Smooth muscle cell (in vitro differentiated cells): ENCODE measurements at regions not wholly inside any gene's neighbourhood (a gene's known extent, or its start where the extent isn't known, plus 50 kb on each side); places are given as distances from the start of the nearest gene placed in this dataset.

ENCODE experiments used
- DNase-seq: peaks from one replicate; lab custom pipeline; 2025; ENCODE audit not compliant: unreplicated experiment; lab: John Stamatoyannopoulos, UW
- H2AFZ ChIP-seq: fragments of 200-600 bp; sonication (generic); 2 replicates; pipeline ENCODE4 v1.6.0; 2016; ENCODE audit warnings: antibody characterized with exemption, low read depth, mild to moderate bottlenecking
- H3F3A ChIP-seq: fragments of 200-600 bp; sonication (generic); 2 replicates; pipeline ENCODE4 v1.6.0; 2017; ENCODE audit warnings: antibody characterized with exemption, low read depth
- H3K27ac ChIP-seq: fragments of 200-600 bp; sonication (generic); 2 replicates; pipeline ENCODE4 v1.5.1; 2016; ENCODE audit warnings: low read depth, mild to moderate bottlenecking
- H3K27me3 ChIP-seq: fragments of 200-600 bp; sonication (generic); 2 replicates; pipeline ENCODE4 v1.6.1; 2016; ENCODE audit warnings: low read depth, mild to moderate bottlenecking
- H3K36me3 ChIP-seq: fragments of 200-600 bp; sonication (generic); 2 replicates; pipeline ENCODE4 v1.5.1; 2016; ENCODE audit warnings: low read depth
- H3K4me1 ChIP-seq: fragments of 200-600 bp; sonication (generic); 2 replicates; pipeline ENCODE4 v1.5.1; 2016; ENCODE audit warnings: low read depth
- H3K4me2 ChIP-seq: fragments of 200-600 bp; sonication (generic); 2 replicates; pipeline ENCODE4 v1.6.0; 2016; ENCODE audit warnings: mild to moderate bottlenecking
- H3K4me3 ChIP-seq: fragments of 200-600 bp; sonication (generic); 2 replicates; pipeline ENCODE4 v1.5.1; 2016; ENCODE audit warnings: mild to moderate bottlenecking
- H3K79me2 ChIP-seq: fragments of 200-600 bp; sonication (generic); 2 replicates; pipeline ENCODE4 v1.6.0; 2016; ENCODE audit warnings: low read depth, mild to moderate bottlenecking
- H3K9ac ChIP-seq: fragments of 200-600 bp; sonication (generic); 2 replicates; pipeline ENCODE4 v1.6.0; 2016; ENCODE audit warnings: low read depth
- H3K9me3 ChIP-seq: fragments of 200-600 bp; sonication (generic); replicated peaks from 2 replicates; pipeline ENCODE4 v1.5.1; 2016; ENCODE audit warnings: low read depth
- H4K20me1 ChIP-seq: fragments of 200-600 bp; sonication (generic); 2 replicates; pipeline ENCODE4 v1.6.0; 2016; ENCODE audit warnings: low read depth
- WGBS: methylation state at CpG from one replicate; pipeline ENCODE4 v1.1.7; 2016; ENCODE audit warnings: low lambda C conversion rate; 5-methylcytosine and 5-hydroxymethylcytosine counted together
- TF ChIP-seq, protein P1 (sequence below): fragments of 200-600 bp; sonication (generic); IDR thresholded peaks from 2 replicates; pipeline ENCODE4 v1.5.1; 2017; ENCODE audit warnings: borderline replicate concordance, mild to moderate bottlenecking, antibody characterized with exemption; ENCODE audit not compliant: insufficient read depth, poor library complexity, severe bottlenecking

- H3K9me3 ChIP-seq: no peaks in the 10 kb centered on the region
- no peaks in the 10 kb centered on the region for H3K79me2 ChIP-seq
- TF ChIP-seq, protein P1, sequence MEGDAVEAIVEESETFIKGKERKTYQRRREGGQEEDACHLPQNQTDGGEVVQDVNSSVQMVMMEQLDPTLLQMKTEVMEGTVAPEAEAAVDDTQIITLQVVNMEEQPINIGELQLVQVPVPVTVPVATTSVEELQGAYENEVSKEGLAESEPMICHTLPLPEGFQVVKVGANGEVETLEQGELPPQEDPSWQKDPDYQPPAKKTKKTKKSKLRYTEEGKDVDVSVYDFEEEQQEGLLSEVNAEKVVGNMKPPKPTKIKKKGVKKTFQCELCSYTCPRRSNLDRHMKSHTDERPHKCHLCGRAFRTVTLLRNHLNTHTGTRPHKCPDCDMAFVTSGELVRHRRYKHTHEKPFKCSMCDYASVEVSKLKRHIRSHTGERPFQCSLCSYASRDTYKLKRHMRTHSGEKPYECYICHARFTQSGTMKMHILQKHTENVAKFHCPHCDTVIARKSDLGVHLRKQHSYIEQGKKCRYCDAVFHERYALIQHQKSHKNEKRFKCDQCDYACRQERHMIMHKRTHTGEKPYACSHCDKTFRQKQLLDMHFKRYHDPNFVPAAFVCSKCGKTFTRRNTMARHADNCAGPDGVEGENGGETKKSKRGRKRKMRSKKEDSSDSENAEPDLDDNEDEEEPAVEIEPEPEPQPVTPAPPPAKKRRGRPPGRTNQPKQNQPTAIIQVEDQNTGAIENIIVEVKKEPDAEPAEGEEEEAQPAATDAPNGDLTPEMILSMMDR: no peak
- H4K20me1 ChIP-seq: no peaks in the 10 kb centered on the region
- no peaks in the 10 kb centered on the region for H3K27me3 ChIP-seq
- peak overlapping the region; percentile 72 for H3K27ac ChIP-seq
- peak overlapping the region; percentile 46 for H3K4me2 ChIP-seq
- H3F3A ChIP-seq: no peaks in the 10 kb centered on the region
- no peak overlapping the region for H3K9ac ChIP-seq
- H2AFZ ChIP-seq: no peak overlapping the region
- no peak for DNase-seq
- H3K36me3 ChIP-seq: no peaks in the 10 kb centered on the region
- peaks cover 11% of the 10 kb centered on the region for H3K4me1 ChIP-seq
- H3K4me3 ChIP-seq: peak overlapping the region; percentile 0
Measured at GRCh38 chr5:35483191-35483590, 134.5 kb upstream of the SPEF2 start.

DNA sequence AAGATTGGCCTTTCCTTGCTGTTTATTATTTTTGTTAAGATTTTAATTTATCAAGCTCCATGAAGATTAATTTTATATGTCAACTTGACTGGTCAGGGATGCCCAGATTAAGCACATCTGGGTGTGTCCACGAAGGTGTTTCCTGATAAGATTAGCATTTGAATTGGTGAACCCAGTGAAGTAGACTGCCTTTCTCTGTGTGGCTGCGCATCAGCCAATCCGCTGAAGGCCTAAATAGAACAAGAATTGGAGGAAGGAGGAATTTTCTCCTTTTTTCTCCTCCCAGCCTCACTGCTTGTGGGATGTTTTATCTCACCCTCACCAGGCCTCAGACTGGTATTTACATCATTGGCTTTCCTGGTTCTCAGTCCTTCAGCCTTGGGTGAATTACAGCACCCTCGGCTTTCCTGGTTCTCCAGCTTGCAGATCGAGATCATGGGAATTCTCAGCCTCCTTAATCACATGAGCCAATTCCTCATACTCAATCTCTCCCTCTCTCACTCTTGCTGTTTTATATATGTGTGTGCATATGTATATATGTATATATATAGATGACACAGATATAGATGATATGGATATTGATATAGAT lies 135.4 kb upstream of the SPEF2 start:
- no peaks in the 10 kb centered on the region for H4K20me1 ChIP-seq
- no peaks in the 10 kb centered on the region for H3K27me3 ChIP-seq
- H3K4me2 ChIP-seq: peak overlapping the region; percentile 46
- TF ChIP-seq, protein P1: no peak
- H3K9ac ChIP-seq: no peak overlapping the region
- H3K4me3 ChIP-seq: no peak overlapping the region
- H3K4me1 ChIP-seq: peaks cover 11% of the 10 kb centered on the region
- H3F3A ChIP-seq: no peaks in the 10 kb centered on the region
- no peaks in the 10 kb centered on the region for H3K79me2 ChIP-seq
- no peaks in the 10 kb centered on the region for H3K36me3 ChIP-seq
- WGBS: 62% methylated on average over 5 of the region's 5 CpGs
- H3K9me3 ChIP-seq: no peaks in the 10 kb centered on the region
- no peak for DNase-seq
- H2AFZ ChIP-seq: peak overlapping the region; percentile 65
- H3K27ac ChIP-seq: peak overlapping the region; percentile 72

DNA sequence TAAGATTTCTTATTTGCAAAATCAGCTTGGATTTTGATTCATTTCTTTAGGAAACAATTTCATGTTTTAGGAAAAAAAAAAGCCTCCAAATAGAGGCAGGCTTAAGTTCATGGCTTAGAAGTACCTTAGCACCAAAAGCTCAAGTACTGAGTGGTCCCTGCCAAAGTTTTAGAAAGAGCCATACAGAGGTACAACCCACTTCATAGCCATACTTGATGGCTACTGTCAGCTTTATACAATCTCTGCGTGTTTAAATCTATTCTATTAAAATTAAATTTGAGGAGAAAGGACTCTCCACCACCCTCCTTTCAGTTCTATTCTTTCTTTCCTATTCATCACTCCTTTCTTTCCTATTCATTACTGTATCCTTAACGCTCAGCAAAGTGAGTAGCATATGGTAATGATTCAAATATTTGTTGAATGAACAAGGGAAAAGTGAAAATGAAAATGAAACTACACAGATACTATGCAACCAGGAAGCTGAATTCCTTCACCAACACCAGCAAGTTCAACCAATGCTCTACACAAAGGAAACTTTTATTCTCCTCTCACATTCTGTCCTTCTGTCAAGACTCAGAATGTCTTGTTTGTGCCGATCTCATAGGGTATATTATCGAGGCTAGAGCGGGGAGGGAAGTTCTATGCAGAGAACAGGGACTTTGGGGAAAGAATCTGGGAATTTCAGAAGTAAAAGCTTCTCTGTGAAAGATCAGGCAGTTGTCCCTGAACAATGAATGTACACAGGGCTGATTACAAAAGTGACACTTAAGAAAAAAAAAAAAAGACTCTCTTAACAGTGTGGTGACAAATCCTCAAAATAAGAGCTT lies 138.6 kb upstream of the SPEF2 start:
- H3K79me2 ChIP-seq: no peaks in the 10 kb centered on the region
- peak overlapping the region; percentile 58 for H3K9ac ChIP-seq
- H3K4me3 ChIP-seq: peak overlapping the region; percentile 36
- peak overlapping the region; percentile 83 for H3K4me2 ChIP-seq
- H3K9me3 ChIP-seq: no peaks in the 10 kb centered on the region
- DNase-seq: no peak
- no peaks in the 10 kb centered on the region for H3K27me3 ChIP-seq
- H4K20me1 ChIP-seq: no peaks in the 10 kb centered on the region
- H3K4me1 ChIP-seq: peaks cover 11% of the 10 kb centered on the region
- no peaks in the 10 kb centered on the region for H3K36me3 ChIP-seq
- H3F3A ChIP-seq: no peaks in the 10 kb centered on the region
- H3K27ac ChIP-seq: peak overlapping the region; percentile 62
- TF ChIP-seq, protein P1: no peak
- peak overlapping the region; percentile 97 for H2AFZ ChIP-seq
- WGBS: 76% methylated on average over 5 of the region's 5 CpGs

- H2AFZ ChIP-seq: peak overlapping the region; percentile 38
- H3K79me2 ChIP-seq: no peaks in the 10 kb centered on the region
- no peaks in the 10 kb centered on the region for H3K27me3 ChIP-seq
- H3F3A ChIP-seq: no peaks in the 10 kb centered on the region
- no peak overlapping the region for H3K4me2 ChIP-seq
- H3K4me1 ChIP-seq: peaks cover 3% of the 10 kb centered on the region
- no peak overlapping the region for H3K27ac ChIP-seq
- no peak overlapping the region for H3K4me3 ChIP-seq
- H3K9ac ChIP-seq: no peak overlapping the region
- no peaks in the 10 kb centered on the region for H3K9me3 ChIP-seq
- H4K20me1 ChIP-seq: no peaks in the 10 kb centered on the region
- no peak for DNase-seq
- TF ChIP-seq, protein P1: no peak
- no peaks in the 10 kb centered on the region for H3K36me3 ChIP-seq
Measured at GRCh38 chr5:35477911-35478310, 139.8 kb upstream of the SPEF2 start.
